GM21526 (cell line): ENCODE measurements at regions not wholly inside any gene's neighbourhood (a gene's known extent, or its start where the extent isn't known, plus 50 kb on each side); places are given as distances from the start of the nearest gene placed in this dataset.
A peak's percentile ranks its signal among the peaks of the same experiment; 100 is the strongest.
"Not testable (repeated sequence)": the region's sequence is repeated elsewhere in the genome, so short reads cannot be mapped to it uniquely, and the experiment has no call there.

Experiments
- ATAC-seq: cut with Tn5 transposase; IDR thresholded peaks from one replicate; pipeline ENCODE4 v1.9.1; 2021; ENCODE audit warnings: moderate library complexity; ENCODE audit not compliant: unreplicated experiment, low FRiP score

GRCh38 chr4:38532908-38533499, 131.0 kb upstream of the KLF3 start:
- no peak for ATAC-seq

- no peak for ATAC-seq
Observed at GRCh38 chr4:38534344-38535045, 129.5 kb upstream of the KLF3 start.

GRCh38 chr4:38535071-38535470, 128.9 kb upstream of the KLF3 start:
- not testable (repeated sequence) for ATAC-seq

- no peak for ATAC-seq
Observed at GRCh38 chr4:38535717-38536116, 128.3 kb upstream of the KLF3 start.

- no peak for ATAC-seq
Observed at GRCh38 chr4:38536716-38537115, 127.3 kb upstream of the KLF3 start.

GRCh38 chr4:38537666-38538065, 126.3 kb upstream of the KLF3 start:
- no peak for ATAC-seq

GRCh38 chr4:38538517-38538916, 125.5 kb upstream of the KLF3 start:
- no peak for ATAC-seq

GRCh38 chr4:38539501-38539900, 124.5 kb upstream of the KLF3 start:
- ATAC-seq = no peak

- ATAC-seq = no peak
Observed at GRCh38 chr4:38547052-38547451, 116.9 kb upstream of the KLF3 start.

GRCh38 chr4:38548256-38548655, 115.7 kb upstream of the KLF3 start:
- no peak for ATAC-seq

GRCh38 chr4:38559374-38559773, 104.6 kb upstream of the KLF3 start:
- no peak for ATAC-seq

- ATAC-seq = no peak
Observed at GRCh38 chr4:38560340-38560739, 103.7 kb upstream of the KLF3 start.

- peak; percentile 74 for ATAC-seq
Observed at GRCh38 chr4:38560768-38561558, 103.0 kb upstream of the KLF3 start.

- no peak for ATAC-seq
Observed at GRCh38 chr4:38562751-38563198, 101.2 kb upstream of the KLF3 start.

GRCh38 chr4:38563707-38564495, 100.1 kb upstream of the KLF3 start:
- ATAC-seq = no peak

- no peak for ATAC-seq
Observed at GRCh38 chr4:38565271-38566199, 98.5 kb upstream of the KLF3 start.

GRCh38 chr4:38566806-38567398, 97.1 kb upstream of the KLF3 start:
- ATAC-seq = no peak

- no peak for ATAC-seq
Observed at GRCh38 chr4:38567457-38567856, 96.5 kb upstream of the KLF3 start.

GRCh38 chr4:38568768-38569167, 95.2 kb upstream of the KLF3 start:
- ATAC-seq = no peak
